HG03066 (cell line): ENCODE measurements at regions not wholly inside any gene's neighbourhood (a gene's known extent, or its start where the extent isn't known, plus 50 kb on each side); places are given as distances from the start of the nearest gene placed in this dataset.

Experiments
- ATAC-seq: cut with Tn5 transposase; IDR thresholded peaks from one replicate; pipeline ENCODE4 v1.9.1; 2021; ENCODE audit warnings: low read depth; ENCODE audit not compliant: unreplicated experiment

- peak; percentile 19 for ATAC-seq
Observed at GRCh38 chr15:99507504-99508310, 58.1 kb upstream of the MEF2A start.

- ATAC-seq = no peak
Observed at GRCh38 chr15:99508311-99508645, 57.5 kb upstream of the MEF2A start.

GRCh38 chr15:99508852-99509251 lies 56.9 kb upstream of the MEF2A start:
- ATAC-seq = no peak

GRCh38 chr15:99509686-99510461 lies 55.9 kb upstream of the MEF2A start:
- no peak for ATAC-seq

GRCh38 chr15:99511531-99511865 lies 54.3 kb upstream of the MEF2A start:
- no peak for ATAC-seq

GRCh38 chr15:99511866-99512661 lies 53.7 kb upstream of the MEF2A start:
- peak; percentile 52 for ATAC-seq

- no peak for ATAC-seq
Observed at GRCh38 chr15:99514306-99514705, 51.5 kb upstream of the MEF2A start.
